Fibroblast of skin of left quadriceps (primary cell): ENCODE measurements at regions not wholly inside any gene's neighbourhood (a gene's known extent, or its start where the extent isn't known, plus 50 kb on each side); places are given as distances from the start of the nearest gene placed in this dataset.
A peak's percentile ranks its signal among the peaks of the same experiment; 100 is the strongest.
"Not testable (repeated sequence)": the region's sequence is repeated elsewhere in the genome, so short reads cannot be mapped to it uniquely, and the experiment has no call there.

Source experiments
- DNase-seq, 2 experiments: peaks; one replicate each; pipeline ENCODE4 v3.0.0-alpha.2; 2013; ENCODE audit warnings: low read depth in 2 of 2

DNA sequence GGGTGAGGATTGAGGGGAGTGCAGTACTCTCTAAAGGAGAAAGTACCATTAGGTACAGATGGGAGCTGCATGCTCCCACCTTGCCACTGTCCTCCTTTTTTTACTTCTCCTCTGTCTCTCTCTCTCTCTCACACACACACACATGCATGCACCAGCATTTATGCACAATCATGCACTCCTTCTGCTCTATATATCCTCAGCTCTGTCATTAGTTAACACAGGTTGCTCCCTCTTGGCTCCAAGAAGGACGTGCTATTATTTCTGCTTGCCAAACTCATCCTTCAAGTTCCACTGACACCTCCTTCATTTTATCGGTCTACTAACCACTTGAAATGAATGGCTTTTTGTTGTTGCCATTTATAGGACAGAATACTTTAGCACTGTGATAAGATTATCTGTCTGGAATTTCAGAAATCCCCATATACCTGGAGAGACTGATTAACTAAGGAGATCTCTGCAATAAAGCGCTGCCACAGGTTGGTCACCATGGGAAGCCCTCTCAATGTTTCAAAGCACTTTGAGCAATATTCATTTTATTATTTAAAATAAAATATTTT, 178.5 kb upstream of the TRIB2 start:
- no peak for DNase-seq

DNA sequence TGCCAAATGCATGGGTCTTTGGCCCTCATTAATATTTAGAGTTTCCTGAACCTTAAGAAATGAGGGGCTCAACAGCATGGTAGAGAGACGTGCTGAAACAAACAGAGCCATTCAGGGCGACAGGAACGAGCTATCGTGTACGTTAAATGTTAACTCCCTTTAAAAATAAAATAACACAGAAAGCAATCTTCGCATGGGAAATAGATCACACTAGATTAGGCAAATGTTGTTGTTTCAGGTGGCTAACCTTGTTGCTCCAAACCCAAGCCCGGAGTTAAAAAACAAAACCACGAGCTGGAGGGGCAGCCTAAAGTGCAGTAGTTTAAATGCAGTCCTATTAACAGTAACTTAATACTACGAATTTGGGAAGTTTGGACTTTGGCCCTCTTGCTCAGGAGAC, 177.4 kb upstream of the TRIB2 start:
- DNase-seq, result no peak

DNA sequence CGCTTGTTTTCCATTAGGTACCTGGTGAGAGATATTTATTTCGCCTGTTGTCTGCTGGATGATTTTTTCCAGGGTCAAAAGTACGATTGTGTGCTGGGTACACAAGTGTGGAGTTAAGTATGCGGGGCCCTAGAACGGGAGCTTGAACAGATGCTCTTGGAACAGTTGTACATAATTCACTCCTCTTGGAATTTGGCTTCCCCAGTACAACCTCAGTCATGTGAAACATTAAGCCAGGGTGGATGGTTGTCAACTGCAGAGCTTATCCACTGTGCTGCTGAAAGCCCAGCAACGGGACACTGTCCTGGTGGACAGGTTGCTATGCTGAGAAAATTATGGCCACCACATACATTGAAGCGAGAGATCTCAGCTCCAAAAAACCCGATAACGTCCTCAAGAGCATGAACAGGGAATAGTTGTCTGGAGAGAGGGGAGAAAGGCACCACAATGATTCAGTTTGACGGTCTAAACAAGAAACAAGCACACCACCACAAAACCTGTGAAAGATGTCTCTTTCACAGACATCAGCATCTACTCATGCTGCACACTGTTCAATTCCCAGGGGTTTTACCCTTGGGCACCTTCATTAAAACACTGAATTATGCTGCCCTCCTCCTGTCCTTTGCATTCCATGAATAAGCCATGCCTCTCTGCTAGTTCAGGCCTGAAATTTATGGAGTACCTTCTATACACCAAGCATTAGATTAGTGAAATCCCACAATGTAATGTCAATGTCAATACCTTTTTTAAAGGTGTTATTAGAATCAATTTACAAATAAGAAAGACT, 176.8 kb upstream of the TRIB2 start:
- no peak for DNase-seq

DNA sequence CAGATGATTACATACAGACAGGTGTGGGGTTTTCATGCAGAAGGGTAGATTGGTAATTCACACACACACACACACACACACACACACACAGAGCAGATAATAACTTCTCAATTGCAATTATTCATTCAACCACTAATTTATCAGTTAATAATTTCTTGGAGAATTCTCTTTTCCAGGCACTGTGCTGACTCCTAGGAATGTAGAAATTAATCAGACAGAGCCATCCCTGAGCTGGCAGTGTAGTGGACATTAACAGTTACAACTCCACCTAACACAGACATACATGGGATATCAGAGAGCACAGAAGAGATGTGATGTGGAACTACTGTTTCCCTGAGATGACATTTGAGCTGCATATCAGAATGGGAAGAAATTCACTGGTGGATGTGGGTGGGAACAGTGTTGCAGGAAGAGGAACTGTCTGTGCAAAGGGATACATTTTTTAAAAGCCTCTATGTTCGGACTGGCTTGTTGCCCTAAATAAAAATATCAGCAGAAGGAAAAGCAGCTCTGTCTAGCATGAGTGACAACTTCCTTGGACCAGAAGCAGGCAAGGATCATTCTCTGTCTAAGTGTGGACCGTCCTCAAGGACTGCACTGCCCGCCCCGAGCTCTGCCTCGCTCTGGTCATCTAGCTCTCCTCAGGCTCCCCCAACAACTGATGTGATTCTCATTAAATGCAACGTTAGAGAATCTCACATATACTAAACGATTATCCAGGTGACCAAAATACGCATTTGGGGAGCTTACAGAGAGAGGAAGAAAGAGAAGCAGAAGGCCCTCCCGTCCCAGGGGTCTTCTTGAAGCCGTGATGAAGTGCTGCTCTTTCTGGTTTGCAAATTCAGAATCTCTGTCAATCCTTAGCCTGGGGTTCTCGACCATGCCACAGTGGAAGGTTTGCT, 173.4 kb upstream of the TRIB2 start:
- DNase-seq, result no peak

DNA sequence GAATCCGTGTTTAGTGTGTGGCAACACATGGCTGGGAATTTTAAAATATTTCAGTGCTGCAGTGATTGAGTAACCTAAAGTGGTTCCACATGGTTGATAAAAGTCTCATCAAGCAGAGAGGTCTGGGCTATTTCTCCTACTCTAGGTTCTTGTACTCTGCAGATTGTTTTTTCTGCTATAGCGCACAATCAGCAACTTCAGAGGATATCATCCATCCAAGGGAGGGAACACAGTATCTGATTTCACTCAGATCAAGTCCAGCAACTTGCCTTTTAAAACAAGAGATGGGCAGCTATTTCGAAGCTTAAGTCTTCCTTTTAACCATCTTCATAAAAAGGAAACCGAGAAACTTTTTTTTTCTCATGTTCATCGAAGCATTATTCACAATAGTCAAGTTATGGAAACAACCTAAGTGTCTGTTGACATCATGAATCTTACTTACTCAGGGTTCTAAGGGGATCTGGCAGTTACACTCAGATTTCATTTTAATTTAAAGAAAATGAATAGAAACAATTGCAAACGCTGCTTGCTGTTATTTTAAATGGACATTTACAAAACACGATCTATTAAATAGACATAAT, 172.7 kb upstream of the TRIB2 start:
- DNase-seq, result peak; percentile 75 to 79

DNA sequence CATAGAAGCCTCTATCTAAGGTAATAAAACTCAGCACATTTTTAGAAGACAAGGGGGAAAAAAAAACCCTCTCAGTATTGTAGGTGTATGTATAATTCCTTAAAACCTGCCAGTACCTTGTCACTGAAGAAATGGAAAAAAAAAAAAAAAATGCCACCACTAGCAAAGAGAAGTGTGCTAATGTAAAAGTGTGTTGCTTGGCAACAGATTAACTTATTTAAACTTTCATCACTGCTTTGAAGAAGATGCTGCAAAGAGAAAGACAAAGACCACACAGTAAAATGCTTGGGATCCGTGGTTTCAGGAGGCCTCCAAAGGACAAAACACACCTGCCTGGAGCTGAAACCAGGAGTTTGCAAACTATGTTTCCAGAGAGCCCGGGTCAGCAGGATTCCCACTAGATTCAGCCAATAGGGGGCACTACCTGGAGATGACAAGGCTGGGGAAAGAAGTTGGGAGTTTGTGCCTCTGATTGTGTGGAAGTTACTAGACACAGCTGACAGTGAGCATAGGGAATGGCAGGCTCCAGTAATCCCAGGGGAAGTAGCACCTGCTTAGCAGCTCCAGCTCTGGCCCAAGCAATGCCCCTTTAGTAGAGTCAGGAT, 169.1 kb upstream of the TRIB2 start:
- no peak for DNase-seq

DNA sequence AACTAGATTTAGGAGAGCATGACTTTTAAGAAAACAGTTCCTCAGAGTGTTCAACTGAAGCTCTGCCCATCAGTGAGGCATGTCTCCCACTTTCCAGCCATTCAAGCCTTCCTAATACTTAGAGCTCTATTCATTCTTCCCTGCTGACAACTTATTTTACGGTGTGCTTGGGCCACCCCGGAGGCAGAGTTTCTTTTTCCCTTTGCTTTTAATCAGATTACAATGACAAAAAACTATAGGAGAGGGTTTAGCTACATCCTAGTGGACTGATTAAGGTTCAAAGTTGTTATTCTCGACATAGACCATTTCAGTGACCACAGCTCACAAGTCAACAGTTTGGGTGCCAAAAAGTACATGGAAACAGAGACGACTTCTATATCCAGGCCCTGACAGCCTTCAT, 167.8 kb upstream of the TRIB2 start:
- no peak for DNase-seq

DNA sequence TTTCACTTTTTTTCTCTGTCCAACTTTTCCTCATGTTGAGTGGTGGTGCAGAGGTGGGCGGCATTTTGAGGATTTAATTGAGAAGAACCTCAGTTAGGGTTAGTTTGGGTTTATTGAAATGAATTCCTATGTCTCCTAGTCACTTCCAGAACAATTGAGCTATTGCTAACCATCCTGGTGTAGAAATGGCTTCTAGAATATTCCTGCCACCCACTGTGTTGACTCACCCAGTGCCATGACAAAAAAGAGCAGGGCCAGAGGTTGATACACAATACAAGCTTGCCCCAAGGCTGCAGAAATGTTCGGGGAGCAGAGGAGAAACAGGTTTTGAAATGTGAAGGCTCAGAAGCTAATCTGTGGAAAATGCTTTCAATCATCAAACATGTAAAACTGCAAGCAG, 167.1 kb upstream of the TRIB2 start:
- DNase-seq, result no peak

DNA sequence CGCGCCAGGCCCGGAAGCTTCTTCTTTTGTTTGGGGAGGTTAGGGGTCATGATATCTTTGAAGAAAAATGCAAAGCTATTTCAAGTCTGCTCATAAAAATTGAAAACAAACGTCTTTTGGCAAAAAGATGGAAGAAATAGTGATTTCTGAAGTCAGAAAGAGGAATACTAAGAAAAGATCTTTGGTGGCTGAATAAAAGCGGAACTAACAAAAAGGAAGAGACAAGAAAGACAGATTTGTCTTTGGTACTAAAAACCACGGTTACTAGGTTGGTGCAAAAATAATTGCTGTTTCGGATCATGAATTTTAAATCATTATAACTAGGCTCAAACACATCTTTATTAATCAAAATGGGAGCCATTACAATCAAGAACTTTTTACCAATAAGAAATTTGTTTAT, 164.6 kb upstream of the TRIB2 start:
- DNase-seq, result no peak

DNA sequence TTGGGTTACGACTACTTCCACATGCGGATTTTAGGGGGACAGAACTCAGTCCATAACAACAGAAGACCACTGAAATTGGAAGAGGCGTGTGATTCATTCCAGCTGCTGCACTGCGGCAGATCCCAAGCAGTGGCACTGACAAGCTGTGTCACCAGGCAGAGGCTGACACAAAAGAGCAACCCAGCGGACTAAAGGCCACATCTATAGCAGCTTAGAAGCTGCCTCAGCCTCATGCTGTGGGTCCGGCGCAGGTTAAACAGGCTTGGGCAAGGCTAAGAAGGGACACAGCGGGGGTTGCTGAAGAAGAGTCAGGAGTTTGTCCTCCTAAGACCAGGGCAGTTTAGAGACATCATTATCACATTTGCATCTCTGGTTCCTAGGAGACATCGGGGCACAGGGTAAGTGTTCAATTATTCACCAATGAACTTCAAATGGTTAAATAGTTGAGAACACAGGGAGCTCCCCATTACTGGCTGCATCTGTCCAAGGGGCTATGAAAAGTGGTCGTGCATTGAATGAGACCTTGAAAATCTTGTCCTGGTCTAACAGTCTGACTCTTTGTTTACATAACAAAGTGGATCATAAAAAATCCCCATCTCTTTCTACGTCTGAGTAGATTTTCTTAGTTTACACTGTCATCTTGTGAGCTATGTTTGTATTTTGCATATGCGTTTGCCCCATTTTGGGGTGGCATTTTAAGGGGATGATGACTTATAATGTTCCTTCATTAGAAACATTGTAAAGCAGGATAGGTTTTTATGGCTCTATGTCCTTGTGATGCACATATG, 162.3 kb upstream of the TRIB2 start:
- DNase-seq, result no peak

DNA sequence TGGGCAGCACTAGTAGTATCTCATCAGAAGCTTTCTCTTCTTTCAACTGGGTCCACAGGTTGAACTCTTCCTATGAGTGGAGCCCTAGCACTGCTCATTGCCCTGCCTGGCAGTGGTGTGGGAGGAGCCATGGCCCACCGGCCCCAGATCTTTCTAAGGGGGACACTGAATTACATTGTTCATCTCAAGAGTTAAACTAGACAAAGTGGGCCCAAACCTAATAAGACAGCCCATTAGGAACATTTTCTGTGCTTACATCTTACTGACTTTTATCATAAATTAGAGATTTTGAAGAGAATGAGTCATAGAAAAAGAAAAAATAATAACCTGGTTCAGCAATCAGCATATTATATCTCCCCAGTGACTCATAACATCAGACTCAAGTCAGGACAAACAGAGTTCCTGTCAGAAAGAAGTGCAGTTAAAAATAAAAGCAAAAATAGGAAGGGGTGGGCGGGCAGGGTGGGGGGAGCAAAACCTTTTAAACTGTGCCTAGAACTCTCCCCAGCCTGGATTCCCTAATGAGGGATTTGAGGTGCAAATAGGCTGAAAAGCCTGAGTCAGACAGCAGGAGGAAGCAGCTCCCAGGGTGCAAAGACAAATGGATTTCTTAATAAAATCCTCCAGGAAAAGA, 161.6 kb upstream of the TRIB2 start:
- DNase-seq, result peak; percentile 47 to 48

DNA sequence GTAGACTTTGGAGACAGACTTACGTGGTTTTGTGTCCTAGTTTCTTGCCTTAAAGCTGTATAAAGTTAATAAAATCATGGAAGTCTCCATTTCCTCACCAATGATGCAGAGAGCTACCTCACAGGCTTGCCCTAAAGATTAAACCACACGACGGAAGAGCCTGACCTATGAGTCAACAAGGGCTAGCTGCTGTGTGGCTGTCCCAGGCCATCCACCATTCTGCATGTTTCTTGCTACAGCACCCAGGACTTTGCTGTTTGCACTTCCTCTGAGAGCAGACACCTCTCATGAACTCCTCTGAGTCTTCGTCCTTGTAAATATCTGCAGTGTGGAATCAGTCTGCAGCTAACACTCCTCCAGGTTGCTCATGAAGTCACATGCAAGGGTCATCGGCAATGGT, 160.0 kb upstream of the TRIB2 start:
- no peak for DNase-seq

DNA sequence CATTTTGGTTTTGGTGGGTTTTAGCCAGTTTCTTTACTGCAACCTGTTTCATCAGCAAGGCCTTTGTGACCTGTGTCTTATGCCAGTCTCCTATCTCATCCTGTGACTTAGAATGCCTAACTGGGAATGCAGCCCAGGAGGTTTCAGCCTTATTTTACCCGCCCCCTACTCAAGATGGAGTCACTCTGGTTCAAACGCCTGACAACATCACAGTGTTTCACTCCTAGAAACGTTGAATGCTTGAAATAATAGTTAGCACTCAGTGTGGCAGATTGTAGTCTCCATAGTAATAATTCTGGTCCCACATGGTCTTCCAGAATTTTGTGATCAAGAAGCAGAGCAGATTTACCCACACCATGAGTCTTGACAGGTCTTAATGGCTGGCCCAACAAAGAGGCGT, 159.0 kb upstream of the TRIB2 start:
- DNase-seq, result no peak

DNA sequence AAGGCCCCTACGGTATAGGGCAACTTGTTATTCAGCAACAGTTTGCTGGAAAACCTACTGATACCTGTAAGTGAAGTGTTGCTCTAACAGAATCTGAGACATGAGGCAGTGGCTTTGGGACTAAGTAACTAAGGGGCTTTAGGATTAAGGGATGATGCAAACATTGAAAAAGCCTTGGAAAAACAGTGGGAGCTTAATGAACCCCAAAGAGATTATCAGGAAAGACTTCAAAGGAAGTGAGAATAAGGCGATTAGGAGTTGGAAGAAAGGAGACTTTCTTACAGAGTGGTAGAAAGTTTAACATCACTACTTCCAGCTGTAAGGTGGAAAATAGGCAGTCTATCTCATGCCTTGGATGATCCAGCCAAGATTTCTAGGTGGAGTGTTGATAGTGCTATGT, 158.2 kb upstream of the TRIB2 start:
- no peak for DNase-seq

DNA sequence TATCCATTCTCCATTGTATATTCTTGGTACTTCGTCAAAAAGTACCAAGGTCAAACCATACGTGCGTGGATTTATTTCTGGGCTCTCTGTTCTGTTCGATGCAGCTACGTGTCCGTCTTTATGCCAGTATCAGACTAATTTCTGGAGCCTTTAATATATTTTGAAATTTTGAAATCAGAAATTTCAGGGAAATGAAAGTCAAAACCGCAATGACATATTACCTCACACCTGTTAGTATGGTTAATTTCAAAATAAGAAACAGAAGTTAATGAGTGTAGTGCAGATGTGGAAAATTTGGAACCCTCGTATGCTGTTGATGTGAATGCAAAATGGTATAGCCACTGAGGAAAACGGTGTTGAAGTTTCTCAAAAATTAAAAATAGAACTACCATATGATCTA, 156.1 kb upstream of the TRIB2 start:
- no peak for DNase-seq

DNA sequence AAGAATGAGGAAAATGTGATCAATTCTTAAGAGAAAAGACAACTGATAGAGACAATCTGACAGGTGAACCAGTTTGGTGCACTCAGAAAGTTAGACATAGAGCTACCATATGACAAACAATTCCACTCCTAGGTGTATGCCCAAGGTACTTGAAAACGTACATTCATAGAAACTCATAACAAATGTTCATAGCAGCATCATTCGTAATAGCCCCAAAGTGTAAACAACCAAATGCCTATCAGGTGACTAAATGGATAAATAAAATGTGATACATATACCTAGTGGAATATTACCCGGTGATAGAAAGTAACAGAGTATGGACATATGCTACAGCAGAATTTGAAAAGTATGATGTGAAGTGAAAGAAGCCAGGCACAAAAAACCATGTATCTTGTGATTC, 149.3 kb upstream of the TRIB2 start:
- DNase-seq, result no peak

DNA sequence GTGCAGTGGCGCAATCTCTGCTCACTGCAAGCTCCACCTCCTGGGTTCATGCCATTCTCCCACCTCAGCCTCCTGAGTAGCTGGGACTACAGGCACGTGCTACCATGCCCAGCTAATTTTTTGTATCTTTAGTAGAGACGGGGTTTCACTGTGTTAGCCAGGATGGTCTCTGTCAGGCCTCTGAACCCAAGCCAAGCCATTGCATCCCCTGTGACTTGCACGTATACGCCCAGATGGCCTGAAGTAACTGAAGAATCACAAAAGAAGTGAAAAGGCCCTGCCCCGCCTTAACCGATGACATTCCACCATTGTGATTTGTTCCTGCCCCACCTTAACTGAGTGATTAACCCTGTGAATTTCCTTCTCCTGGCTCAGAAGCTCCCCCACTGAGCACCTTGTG, 147.2 kb upstream of the TRIB2 start:
- DNase-seq, result not testable (repeated sequence)

DNA sequence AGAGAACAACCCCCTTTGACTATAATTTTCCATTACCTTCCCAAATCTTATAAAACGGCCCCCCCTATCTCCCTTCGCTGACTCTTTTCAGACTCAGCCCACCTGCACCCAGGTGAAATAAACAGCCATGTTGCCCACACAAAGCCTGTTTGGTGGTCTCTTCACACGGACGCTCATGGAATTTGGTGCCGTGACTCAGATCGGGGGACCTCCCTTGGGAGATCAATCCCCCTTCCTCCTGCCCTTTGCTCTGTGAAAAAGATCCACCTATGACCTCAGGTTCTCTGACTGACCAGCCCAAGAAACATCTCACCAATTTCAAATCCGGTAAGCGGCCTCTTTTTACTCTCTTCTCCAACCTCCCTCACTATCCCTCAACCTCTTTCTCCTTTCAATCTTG, 146.8 kb upstream of the TRIB2 start:
- DNase-seq, result not testable (repeated sequence)

DNA sequence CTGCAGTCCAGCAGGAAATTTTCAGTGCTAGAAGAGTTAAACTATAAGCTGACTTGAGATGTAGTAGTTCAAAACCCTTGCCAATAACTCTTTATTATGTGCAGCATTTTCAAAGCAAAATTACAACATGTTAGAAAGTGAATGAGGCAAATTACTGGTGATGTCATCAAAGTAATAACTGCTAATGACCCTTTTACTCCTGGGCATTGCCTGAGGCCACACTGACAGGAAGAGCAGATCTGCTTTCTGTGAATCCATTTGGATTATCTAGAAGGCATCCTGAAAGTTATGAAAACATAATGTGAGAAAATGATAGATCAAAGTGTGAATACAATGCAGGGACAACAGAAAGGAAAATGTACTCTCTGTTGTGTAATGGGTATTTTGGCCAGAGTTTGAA, 139.6 kb upstream of the TRIB2 start:
- DNase-seq, result no peak

DNA sequence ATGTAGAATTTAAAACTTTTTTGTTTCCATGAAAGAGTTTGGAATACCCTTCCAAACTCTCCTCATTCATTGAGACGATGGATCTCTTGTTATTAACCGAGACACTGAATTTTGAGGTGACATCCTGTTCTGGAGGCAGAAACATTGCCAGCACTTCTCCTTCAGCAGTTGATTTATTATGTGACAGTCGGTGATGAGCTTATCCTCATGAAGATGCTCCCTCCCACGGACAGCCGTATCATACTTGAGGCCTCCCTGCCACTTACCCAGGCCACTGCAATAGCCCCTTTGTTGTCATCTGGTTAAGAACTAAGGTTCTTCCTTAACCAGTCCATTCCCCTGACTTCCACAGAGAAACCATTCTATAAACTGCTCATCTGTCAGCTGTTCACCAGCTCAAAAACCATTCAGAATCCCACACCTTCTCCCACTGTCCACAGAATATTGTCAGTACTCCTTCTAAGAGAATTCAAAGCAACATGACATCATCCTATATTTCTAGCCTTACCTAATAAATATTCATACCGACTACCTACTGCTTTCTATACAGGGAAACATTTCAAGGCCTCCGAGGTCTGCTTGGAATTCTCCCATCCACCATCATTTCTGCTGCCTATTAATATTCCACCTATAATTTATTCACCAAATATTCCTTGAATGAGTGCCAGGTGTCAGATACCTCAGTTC, 139.0 kb upstream of the TRIB2 start:
- DNase-seq, result no peak
